Brain pericyte (primary cell): ENCODE measurements at regions not wholly inside any gene's neighbourhood (a gene's known extent, or its start where the extent isn't known, plus 50 kb on each side); places are given as distances from the start of the nearest gene placed in this dataset.

Source experiments
- DNase-seq: peaks from one replicate; pipeline ENCODE4 v3.0.0-alpha.2; 2012; ENCODE audit warnings: low read depth, low spot score

DNA sequence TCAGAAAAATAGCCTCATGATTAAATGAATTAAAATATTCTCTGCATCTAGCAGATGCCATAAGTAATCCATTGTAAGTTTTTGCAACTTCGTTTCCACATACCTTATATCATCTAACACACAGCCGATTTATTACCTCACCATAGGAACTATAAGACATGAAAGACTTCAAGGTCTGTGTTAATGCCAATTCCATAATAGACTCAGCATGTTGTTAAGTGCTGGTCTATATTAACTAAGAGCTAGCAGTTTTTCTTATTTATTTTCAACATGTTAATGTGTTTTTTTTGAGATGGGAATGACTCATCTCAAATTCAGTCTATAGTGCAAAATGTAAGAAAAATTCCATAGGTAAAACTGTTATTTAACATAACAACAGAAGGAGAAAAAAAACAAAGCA is 243.9 kb upstream of the GULP1 start:
- DNase-seq = no peak

DNA sequence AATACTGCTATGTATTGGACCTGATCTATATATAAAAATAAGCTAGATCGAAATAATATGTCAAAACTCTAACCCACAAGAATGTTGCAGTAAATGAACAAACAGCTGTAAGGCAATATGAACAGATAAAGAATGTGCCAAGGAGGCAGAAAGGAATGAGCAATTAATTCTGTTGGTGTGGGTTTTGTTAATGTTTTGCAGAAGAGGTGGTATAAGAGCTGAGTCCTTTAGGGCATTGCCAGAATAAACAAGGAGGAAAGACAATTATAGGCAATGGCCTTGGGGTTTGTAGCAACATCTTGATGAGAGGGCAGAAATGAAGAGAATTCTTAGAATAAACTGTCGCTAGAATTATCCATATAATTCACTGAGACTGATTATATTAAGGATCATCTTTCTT is 240.9 kb upstream of the GULP1 start:
- DNase-seq = no peak

DNA sequence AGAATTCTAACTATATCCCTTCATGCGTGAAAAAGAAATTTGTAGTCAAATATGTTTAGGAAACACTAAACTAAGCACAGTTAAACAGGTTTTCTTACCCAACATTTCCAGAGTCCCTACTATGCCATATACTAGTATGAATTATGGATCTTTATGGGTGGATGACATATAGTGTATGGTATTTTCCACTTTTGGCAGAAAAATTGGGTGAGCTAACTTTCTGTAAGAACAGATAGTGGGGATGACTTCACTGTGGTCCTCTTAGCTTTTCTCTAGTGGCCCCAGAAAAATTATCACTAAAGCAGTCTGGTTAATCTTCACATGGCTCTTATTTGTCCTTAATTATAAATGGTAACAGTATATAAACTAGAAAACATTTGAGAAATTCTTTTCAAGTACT is 240.0 kb upstream of the GULP1 start:
- no peak for DNase-seq

DNA sequence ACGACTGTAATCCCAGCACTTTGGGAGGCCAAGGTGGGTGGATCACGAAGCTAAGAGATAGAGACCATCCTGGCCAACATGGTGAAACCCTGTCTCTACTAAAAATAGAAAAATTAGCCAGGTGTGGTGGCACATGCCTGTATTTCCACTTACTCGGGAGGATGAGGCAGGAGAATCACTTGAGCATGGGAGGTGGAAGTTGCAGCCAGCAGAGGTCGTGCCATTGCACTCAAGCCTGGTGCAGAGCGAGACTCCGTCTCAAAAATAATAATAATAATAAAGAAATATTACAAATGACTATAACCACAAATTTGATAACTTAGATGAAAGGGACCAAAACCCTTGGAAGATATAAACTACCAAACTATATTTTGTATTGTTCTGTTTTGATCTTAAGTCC is 226.3 kb upstream of the GULP1 start:
- DNase-seq = no peak

DNA sequence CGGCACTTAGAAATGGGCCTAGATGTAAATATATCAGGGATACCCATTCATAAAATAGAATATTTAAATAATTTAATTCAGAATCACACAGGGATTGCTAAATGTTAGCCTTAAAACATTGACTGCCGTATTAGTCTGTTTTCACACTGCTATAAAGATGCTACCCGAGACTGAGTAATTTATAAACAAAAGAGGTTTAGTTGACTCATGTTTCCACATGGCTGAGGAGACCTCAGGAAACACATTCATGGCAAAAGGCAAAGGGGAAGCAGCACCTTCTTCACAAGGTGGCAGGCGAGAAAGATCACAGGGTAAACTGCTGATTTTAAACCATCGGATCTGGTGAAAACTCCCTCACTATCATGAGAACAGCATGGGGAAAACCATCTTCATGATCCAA is 223.6 kb upstream of the GULP1 start:
- no peak for DNase-seq

DNA sequence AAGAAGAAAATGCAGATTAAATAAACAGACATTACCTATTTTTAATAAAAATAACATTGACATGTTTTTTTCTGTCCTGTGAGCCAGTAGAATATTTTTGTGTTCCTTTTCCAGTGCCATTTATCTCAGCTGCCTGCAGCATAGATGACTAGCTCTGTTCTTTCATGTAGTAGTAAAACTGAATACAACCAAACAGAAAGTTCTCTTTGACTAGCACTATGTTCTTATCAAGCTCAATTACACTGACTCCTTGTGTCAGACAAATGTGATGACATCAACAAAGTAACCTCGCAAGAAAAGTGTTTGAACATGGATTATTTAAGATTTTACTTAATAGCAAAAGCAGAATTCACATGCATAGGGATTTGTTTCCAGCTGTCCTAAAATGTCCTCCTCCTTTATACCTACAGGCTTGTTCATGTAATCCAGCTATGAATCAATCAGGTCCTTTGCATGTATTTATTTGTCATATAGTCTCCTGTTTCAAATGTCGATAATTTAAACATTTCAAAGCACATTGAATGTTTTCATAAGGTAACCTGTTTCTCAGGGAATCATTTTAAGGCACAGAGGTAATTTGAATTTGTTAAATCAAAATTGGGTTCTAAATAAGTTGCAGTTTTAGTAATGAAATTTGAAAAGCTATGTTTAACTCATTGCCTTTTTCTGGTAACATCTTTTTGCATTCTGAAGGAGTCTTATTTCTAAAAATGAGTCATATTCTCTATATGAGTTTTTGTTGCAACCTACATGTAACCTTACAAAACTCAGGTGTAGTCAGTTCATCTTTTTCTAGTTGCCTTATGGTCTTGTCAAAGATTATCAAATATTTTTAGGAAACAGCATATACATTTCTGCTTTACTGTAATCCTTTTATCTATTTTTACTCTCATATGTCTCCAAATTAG is 215.3 kb upstream of the GULP1 start:
- no peak for DNase-seq

DNA sequence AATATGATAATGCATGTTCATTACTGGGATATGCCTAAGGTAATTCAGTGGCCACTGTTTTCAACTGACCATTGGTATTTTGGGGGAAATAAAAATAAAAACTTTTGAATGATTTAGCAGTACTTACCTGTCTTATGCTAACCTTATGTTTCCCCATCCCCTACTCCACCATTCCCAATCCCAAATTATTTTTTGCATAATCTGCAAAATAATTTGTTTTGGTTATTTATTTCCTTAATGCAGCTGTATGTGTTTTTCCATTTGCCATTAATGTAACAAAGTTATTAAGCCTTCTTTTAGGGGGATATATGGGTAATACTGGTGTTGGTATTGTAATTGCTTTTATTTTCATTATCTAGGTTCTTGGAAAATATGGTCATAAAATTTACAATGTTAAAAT is 213.9 kb upstream of the GULP1 start:
- no peak for DNase-seq

DNA sequence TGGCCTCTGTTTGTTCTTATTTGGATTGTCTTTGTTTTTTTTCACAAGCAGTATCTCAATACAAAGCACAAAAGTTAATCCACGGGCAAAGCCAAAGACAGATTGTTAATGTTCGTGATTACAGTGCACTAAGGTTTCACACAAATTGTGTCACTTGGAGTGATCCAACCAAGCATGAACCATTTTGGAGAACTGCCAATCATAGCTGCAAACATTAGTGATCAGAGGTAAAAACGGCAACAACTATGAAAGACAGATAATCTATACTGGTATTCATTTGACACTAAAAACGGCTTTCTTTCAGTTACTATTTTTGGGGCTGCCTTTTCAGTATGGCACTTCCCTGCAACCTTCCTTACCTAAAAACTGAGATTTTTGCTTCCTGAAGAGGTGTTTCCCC is 213.1 kb upstream of the GULP1 start:
- DNase-seq = no peak

DNA sequence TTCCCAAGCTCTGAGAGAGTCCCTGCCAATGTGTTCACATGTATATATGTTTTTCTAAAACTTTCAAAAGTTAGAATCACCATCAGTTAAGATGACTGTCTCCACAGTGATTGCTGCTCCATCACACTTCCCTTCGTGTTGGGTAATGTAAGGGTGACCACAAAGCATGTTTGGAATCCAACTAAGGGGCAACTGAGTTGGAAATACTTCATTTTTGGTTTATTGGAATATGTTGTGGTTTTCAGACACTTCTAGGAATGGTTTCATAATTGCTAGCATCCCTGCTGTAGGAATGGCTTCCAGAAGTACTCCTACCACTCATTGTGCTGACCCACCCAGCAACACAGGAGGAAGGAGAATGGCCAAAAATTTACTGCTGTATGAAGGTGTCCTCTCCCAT is 212.5 kb upstream of the GULP1 start:
- DNase-seq = no peak

DNA sequence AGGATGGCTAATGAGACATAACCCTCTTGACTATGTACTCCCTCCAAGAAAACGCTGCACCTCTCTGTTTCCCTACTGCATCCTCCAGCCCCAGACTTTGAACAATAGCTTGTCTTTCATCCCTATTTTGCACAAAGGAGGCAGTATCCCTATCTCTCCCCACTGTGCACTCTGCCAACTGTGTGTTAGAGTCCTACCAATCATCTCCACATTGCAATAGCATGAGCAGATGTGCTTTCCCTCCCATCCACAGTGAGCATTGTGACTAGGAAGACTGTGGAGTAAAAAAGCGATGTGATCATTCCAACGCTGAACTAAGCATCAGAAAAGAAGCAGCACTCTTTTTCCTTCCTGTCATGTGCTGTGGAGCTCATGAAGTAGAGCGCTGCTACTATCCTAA is 206.3 kb upstream of the GULP1 start:
- DNase-seq = no peak

DNA sequence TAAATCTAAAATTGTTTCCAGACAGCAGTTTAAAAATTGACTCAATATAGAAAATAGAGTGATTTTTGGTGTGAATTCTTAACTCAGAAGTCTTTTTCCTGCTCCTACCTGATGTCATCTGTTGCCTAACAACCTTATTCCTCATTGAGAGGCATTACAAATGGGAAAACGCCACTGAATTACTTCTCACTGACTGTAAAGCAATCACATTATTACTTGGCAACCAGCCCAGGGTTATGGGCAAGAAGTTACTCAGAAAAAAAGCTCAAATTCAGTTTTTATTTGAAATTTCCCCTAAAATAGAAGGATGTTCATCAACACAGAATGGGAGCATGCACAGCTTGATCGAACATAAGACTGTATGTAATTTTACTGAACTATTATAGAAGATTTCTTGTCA is 201.8 kb upstream of the GULP1 start:
- DNase-seq = no peak

DNA sequence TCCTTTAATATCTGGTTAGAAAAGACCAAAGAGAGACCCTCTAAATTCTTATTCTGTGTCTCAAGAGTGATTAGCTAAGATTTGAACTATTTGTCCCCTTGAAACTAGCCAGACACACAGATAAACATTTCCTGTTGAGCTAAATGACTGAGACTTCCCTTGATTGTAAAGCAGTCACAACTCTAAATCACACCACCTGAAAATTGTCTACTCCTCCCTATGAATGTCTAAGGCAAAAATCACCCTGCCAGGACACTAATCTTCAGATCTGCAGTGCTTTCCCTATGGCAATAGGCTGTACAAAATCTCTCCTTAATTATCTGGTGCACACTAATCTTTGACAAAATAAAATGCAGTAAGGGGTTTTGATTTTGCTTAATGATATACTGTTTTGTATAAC is 200.5 kb upstream of the GULP1 start:
- DNase-seq = no peak

DNA sequence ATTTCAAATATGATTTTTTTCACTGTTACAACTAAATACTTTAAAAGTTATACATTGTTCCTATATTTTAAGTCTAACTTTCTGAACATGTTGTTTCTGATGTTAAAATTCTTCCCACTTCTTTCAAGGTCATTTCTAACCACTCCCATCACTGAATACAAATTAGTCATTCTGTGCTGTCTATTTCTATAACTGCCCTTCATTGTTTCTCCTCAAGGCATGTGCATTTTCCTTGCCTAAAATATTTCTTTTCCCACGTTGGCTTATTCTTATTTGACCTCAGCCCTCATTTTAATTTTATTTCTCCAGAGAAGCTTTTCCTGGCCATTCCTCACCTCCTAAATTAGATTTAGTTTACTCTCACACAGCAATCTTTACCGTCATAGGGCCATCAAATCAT is 198.9 kb upstream of the GULP1 start:
- DNase-seq = no peak

DNA sequence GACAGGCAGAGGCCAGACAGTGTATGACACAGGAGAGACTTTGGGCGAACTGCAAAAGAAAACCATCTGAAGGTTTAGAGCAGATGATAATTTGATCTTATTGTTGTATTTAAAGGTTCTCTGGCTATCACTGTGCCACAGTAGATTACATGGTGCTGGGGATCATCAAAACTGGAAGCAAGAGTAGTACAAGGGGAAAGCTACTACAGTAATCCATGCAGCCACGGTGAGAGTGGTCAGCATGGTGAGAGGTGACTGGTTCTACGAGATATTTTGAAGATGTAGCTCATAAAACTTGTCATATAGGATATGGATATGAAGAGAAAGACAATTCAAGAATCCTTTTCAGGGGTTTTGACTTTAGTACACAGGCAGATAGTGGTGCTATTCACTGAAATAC is 194.8 kb upstream of the GULP1 start:
- DNase-seq = no peak

DNA sequence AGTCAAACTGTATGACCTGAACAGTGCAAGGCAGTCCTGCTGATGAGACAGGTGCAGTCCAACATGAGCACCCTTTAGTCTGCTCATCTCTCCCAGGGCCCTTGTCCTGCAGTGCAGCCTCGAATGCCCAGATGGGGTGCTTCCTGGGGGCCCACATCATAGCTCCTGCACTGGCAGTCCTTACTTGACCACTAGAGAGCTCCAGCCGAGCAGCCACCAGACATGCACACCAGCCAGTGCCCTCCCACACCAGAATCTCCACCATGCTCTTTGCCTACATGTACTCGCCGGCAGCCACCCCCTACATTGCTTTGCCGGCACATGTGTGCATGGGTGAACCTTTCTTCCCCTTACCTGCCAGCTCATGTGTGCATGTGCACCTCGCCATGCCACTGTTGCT is 188.8 kb upstream of the GULP1 start:
- no peak for DNase-seq

DNA sequence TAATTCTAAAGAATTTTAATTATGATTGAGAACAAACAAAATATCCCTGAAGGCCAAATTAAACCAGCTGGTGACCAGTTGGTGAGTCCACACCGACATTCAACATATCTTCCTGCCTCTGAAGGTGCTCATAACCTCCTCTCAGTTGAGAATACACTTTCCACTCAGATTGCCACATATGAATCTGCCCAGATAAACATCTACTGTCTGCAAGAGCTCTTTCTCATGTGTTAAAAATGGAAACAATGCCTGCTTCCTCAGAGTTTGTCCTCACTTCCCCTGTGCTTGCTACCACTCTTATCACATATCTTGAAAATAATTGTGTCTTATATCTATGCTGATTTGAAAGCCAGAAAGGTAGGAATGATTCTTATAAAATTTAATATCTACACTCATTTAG is 177.7 kb upstream of the GULP1 start:
- no peak for DNase-seq

DNA sequence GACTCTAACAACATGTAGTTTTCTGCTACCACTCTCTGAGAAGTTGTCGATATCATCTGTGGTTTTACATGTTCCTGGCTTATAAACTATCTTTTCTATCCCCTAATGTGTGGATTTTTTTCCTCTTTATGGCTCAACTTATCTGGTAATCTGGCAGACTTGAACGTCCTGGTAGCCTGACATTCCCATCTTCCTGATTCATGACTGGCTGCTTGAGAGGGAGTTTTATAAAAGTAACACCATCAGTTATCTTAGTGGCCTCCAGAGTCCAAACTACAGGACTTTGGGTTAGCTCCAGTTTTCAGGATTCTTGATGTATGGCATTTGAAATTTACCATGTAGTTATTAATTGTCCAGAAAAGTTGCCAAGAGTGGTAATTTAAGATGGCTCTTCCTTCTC is 174.0 kb upstream of the GULP1 start:
- no peak for DNase-seq

DNA sequence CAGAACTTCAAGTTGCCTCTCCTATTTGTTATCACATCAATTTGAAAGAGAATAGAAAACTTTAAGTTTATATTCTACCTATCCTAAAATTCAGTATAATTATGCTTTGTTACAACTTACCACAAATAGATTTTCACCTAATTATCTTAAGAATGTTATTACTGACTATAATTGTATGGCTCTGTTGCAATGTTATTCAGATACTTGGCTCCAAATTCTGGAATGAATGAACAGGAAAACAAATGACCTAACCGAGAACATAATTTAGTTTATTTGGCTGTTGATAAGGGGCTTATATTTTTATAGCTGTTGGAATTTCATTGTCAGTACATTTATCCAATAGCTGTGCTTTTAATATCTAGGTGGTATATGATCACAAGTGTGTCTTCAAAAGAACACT is 173.2 kb upstream of the GULP1 start:
- DNase-seq = no peak

DNA sequence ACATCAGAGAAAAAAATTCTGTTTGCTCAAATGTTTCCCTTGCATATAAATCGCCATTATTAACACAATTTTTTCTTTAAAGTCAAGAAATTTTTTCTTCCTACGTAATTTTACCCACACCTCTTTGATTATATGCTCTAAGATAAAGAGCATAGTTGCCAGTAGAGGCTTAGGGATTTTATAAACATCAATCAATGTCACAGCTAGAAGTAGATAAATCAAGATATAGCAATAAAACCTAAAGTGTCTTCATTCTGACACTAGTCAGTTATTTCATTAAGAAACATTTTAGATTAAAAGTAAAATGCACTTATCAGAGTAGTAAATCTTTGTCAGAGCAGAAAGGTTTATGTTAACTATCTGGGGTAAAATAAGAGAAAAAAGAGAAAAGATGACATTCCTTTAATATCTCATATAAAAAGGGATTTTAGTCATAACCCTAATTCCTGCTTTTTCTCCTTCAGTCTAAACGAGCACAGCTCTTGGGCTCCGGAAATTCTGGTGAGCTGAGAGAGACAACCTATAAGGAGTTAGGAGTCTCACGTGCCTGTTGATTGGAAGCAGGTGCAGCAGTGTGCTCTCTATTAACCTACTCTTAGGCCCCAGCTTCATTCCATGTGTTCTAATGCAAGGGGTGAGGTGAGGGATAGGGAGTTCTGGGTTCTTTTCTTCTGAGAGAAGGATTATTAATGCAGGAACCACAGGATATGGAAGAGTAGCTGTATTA is 172.4 kb upstream of the GULP1 start:
- DNase-seq = no peak

DNA sequence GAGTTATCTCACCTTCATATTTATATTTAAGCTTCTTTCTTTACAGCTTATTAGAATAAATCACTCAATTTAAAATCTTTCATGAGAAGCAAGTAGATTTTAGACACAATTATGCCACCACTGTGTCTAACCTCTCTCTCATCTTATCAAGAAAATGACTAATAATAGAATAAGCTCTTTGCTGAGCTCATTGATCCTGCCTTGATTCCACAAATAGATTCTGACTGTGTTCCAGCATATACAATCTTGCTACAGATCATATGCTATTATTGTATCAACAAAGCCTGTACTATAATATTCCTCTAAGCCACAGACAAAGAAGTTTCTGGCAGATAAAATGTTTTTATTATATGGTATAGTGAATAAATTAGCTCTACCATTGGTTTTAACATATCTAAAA is 168.7 kb upstream of the GULP1 start:
- DNase-seq = no peak

DNA sequence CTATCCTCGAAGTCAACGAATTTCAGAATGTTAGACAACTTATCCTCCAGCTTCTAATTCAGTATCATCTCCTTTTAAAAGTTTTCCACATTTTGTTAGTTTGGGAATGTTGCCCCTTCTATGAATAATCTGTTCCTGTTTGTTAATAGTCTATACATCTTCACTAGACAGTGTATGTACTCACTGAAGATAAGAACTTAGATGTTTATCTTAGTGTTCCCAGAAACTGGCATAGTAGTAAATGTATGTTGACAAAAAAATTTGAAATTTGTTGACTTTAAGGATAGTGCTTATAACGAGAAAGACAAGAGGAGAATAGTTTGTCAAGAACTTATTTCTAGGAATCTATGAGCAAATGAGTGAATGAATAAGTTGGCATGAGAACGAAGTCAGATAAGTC is 162.0 kb upstream of the GULP1 start:
- DNase-seq = no peak

DNA sequence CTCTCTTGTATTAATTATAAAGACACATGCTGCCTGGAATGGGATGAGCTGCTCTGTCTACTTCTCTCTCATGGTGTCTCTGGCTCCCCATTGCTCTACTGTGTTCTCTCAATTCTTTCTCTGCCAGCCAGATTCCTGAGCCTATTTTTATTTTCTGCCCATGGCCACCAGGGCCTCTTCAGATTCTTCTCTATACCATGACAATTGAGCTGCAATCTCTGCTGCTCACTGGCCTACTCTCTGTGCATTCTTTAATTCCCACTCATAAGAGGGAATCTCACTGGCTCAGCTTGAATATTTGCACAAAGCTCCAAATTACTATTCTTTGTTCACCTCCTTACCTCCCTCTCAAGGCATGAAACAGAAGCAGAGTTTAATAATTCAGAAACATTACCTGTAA is 161.4 kb upstream of the GULP1 start:
- no peak for DNase-seq

DNA sequence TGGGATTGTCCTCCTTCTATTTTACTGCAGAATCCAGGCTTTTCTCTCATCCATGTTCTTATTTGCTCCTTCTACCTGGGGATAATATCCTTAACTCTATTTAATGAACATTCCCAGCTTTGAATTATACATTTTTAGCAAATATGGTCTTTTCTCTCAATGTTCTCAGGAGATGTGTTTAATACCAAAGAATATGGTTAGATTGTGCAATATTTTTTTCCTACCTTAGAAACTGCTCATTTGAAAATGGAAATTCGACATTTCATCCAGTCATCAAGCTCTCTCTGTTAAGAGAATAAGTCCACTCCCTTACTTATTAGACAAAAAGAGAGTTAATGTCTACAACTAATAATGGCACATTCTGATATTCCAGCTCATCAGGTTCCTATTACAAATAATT is 160.4 kb upstream of the GULP1 start:
- DNase-seq = no peak
